Liver (tissue), 8 donors: ENCODE measurements at regions not wholly inside any gene's neighbourhood (a gene's known extent, or its start where the extent isn't known, plus 50 kb on each side); places are given as distances from the start of the nearest gene placed in this dataset.

Source experiments
- DNase-seq: peaks from one replicate; pipeline ENCODE4 v3.0.0-alpha.2; 2017; ENCODE audit warnings: low spot score
- H3K27ac ChIP-seq, 2 donors: one replicate each; pipeline ENCODE4 v1.7.0; 2013; ENCODE audit warnings: inconsistent platforms in 2 of 2, low read length in 2 of 2, control low read depth in 1 of 2, low read depth in 1 of 2, mild to moderate bottlenecking in 1 of 2
- H3K27me3 ChIP-seq, 4 donors: one replicate each; pipeline versions ENCODE4 v1.6.1 to v1.7.0; 2013; ENCODE audit warnings: low read length in 3 of 4, inconsistent platforms in 1 of 4, mild to moderate bottlenecking in 1 of 4, moderate library complexity in 1 of 4; ENCODE audit not compliant: control insufficient read depth in 4 of 4, insufficient read depth in 4 of 4
- H3K36me3 ChIP-seq, 4 donors: one replicate each; pipeline versions ENCODE4 v1.6.1 to v1.7.0; 2013; ENCODE audit warnings: low read length in 3 of 4, mild to moderate bottlenecking in 3 of 4, low read depth in 1 of 4, moderate library complexity in 1 of 4; ENCODE audit not compliant: control insufficient read depth in 4 of 4, insufficient read depth in 3 of 4
- H3K4me1 ChIP-seq, 4 donors: one replicate each; pipeline versions ENCODE4 v1.6.1 to v1.7.0; 2013; ENCODE audit warnings: low read length in 3 of 4, mild to moderate bottlenecking in 3 of 4, moderate library complexity in 1 of 4; ENCODE audit not compliant: control insufficient read depth in 4 of 4, insufficient read depth in 4 of 4
- H3K4me3 ChIP-seq, 3 donors: one replicate each; pipeline versions ENCODE4 v1.6.1 to v1.7.0; 2013; ENCODE audit warnings: low read length in 3 of 3, control low read depth in 1 of 3, low read depth in 1 of 3, mild to moderate bottlenecking in 1 of 3
- H3K9ac ChIP-seq, 2 donors: one replicate each; pipeline ENCODE4 v1.7.0; 2013; ENCODE audit warnings: low read length in 2 of 2, mild to moderate bottlenecking in 2 of 2, moderate library complexity in 2 of 2, control low read depth in 1 of 2, low read depth in 1 of 2
- H3K9me3 ChIP-seq, 4 donors: one replicate each; pipeline versions ENCODE4 v1.6.1 to v1.7.0; 2013; ENCODE audit warnings: low read length in 3 of 4; ENCODE audit not compliant: control insufficient read depth in 4 of 4
- ATF3 ChIP-seq: IDR thresholded peaks from 2 replicates; pipeline ENCODE4 v1.6.1; 2016; ENCODE audit warnings: antibody characterized with exemption
- CTCF ChIP-seq: fragments of 150-350 bp; IDR thresholded peaks from 2 replicates; pipeline ENCODE4 v1.5.1; 2017; ENCODE audit warnings: improper control_type of control experiment, low read depth, low read length; ENCODE audit not compliant: missing input control
- EGR1 ChIP-seq, 2 donors: IDR thresholded peaks; 2 replicates each; pipeline ENCODE4 v1.6.1; 2016 to 2018; ENCODE audit warnings: antibody characterized with exemption in 2 of 2, low read depth in 2 of 2
- FOXA1 ChIP-seq: IDR thresholded peaks from 2 replicates; pipeline ENCODE4 v1.6.1; 2016; ENCODE audit warnings: antibody characterized with exemption
- FOXA2 ChIP-seq: IDR thresholded peaks from 2 replicates; pipeline ENCODE4 v1.6.1; 2016; ENCODE audit warnings: antibody characterized with exemption
- GABPA ChIP-seq, 2 donors: IDR thresholded peaks in 1 of 2; conservative IDR thresholded peaks in 1 of 2; 2 replicates each; pipeline ENCODE4 v1.6.1; 2016; ENCODE audit warnings: antibody characterized with exemption in 2 of 2, mild to moderate bottlenecking in 1 of 2, moderate library complexity in 1 of 2
- HNF4G ChIP-seq: IDR thresholded peaks from 2 replicates; pipeline ENCODE4 v1.6.1; 2016; ENCODE audit warnings: antibody characterized with exemption
- JUND ChIP-seq, 2 donors: IDR thresholded peaks; 2 replicates each; pipeline ENCODE4 v1.6.1; 2016; ENCODE audit warnings: antibody characterized with exemption in 2 of 2
- MAX ChIP-seq: IDR thresholded peaks from 2 replicates; pipeline ENCODE4 v1.6.1; 2016; ENCODE audit warnings: antibody characterized with exemption
- NR2F2 ChIP-seq: IDR thresholded peaks from 2 replicates; pipeline ENCODE4 v1.6.1; 2016; ENCODE audit warnings: antibody characterized with exemption
- RAD21 ChIP-seq, 2 donors: IDR thresholded peaks; 2 replicates each; pipeline ENCODE4 v1.6.1; 2016; ENCODE audit warnings: antibody characterized with exemption in 2 of 2, mild to moderate bottlenecking in 2 of 2
- REST ChIP-seq: IDR thresholded peaks from 2 replicates; pipeline ENCODE4 v1.6.1; 2016; ENCODE audit warnings: antibody characterized with exemption, mild to moderate bottlenecking
- ZBTB33 ChIP-seq: IDR thresholded peaks from 2 replicates; pipeline ENCODE4 v1.6.1; 2016; ENCODE audit warnings: antibody characterized with exemption
- WGBS: extraction: QIAGEN DNeasy Blood & Tissue Kit; methylation state at CpG from one replicate; pipeline ENCODE4 v1.1.7; 2013; 5-methylcytosine and 5-hydroxymethylcytosine counted together
- donor health status: healthy.
- donor health status: healthy.
- donor health status: healthy.
- donor health status: healthy.
- donor health status: healthy.

GRCh38 chr16:50960517-50961202 lies 190.4 kb downstream of the SALL1 start (continued):
- TF ChIP-seq FOXA2 = peak; percentile 38
- peak; percentile 28 for TF ChIP-seq HNF4G
- peak; percentile 56 to 80 for TF ChIP-seq JUND (IDR thresholded peaks at IDR 0.05)
- no peak for TF ChIP-seq ZBTB33
- TF ChIP-seq FOXA1 = peak; percentile 62

- no peak overlapping the region for H3K27ac ChIP-seq
- DNase-seq = no peak
- 94% methylated on average over 4 of the region's 4 CpGs for WGBS
Observed at GRCh38 chr16:50957056-50957455, 194.0 kb downstream of the SALL1 start.

More at GRCh38 chr16:50957056-50957455, 194.0 kb downstream of the SALL1 start:
- Histone ChIP-seq H3K36me3 (no peaks in the 10 kb centered on the region), H3K9ac (no peak overlapping the region), H3K9me3 (no peaks in the 10 kb centered on the region), H3K27me3 (no peaks in the 10 kb centered on the region), H3K4me1 (peaks cover 0 to 8% (median 2%) of the 10 kb centered on the region in 4 donors), H3K4me3 (no peak overlapping the region)
- TF ChIP-seq JUND (IDR thresholded peaks at IDR 0.05) (no peak), EGR1 (IDR thresholded peaks at IDR 0.05; ENCODE audit: low read depth in 2 of 2) (no peak), REST (no peak), NR2F2 (no peak), GABPA (IDR thresholded peaks at IDR 0.05 in 1 of 2, conservative IDR thresholded peaks at IDR 0.05 in 1 of 2) (no peak), HNF4G (no peak), FOXA2 (no peak), MAX (no peak), RAD21 (IDR thresholded peaks at IDR 0.05) (no peak), CTCF (no peak), ATF3 (no peak)
